T follicular helper cell (primary cell): ENCODE measurements at regions not wholly inside any gene's neighbourhood (a gene's known extent, or its start where the extent isn't known, plus 50 kb on each side); places are given as distances from the start of the nearest gene placed in this dataset.

Source experiments
- DNase-seq: peaks from one replicate; pipeline ENCODE4 v3.0.0-alpha.2; 2020; ENCODE audit warnings: low read depth

DNA sequence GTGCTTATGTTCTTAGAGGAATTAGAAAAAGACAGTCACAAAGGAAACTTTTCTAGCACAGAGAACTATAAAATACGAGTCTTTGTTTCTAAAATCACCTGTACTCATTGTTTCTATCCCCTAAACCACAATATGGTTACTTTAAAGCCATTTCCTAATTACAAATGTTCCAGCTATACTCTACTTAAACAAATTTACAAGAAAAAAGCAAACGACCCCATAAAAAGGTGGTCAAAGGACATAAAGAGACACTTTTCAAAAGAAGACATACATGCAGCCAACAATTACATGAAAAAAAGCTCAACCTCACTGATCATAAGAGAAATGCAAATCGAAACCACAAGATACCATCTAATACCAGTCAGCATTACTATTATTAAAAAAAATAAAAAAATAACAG lies 447.3 kb downstream of the RAB28 start:
- no peak for DNase-seq

DNA sequence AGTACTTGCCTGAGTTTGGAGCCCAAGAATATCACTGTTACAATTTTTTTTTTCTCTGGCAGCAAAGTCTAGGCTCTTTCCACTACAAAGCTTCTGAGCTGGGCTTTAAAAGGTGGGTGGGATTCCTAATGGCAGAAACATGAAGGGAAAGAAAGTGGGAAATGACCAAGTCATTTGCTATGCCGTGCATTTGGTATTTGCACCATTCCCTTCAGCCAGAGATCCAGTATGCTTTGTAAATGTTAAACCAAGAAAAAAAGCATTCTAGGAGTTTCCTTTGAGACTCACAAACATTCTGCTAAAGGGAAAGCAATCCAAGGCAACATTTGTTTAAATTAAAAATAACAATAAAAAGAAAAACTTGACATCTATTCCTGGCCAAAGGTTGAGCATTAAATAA lies 451.2 kb downstream of the RAB28 start:
- DNase-seq = no peak

DNA sequence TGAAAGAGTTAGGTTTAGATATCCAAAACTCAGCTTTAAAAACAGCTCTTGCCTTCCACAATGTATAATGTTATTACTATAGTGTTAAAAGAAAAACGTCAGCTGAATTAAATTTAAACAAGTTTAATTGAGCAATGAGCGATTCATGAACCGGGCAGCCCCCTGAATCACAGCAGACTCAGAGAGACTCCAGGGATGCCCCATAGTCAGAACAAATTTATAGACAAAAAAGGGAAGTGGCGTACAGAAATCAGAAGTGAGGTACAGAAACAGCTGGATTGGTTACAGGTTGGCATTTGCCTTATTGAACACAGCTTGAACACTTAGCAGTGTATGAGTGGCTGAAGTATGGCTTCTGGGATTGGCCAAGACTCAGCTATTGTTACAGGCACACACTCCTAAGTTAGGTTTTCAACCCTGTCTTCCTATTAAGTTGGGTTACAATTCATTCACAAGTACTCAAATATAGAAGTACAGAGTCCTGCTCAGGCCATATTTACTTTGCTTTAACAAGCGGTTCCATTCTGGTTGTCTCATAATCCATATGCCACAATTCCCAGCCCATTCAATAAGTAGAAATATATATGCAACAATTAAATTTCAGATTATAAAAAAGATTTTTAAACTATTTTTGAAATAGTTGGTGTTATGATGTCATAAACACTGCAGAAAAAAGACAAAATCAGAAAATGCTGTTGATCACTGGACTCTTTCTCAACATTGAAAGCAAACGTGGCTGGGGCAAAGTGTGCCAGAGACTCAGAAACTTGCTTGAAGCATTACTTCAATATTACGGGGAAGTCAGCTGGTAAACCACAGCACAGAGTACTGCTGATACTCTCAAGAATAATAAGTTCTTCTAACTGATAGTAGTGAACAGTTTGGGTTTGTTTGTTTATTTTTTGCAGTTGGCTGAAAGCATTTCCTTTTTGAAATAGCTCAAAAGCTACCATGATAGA lies 459.7 kb downstream of the RAB28 start:
- DNase-seq = no peak

DNA sequence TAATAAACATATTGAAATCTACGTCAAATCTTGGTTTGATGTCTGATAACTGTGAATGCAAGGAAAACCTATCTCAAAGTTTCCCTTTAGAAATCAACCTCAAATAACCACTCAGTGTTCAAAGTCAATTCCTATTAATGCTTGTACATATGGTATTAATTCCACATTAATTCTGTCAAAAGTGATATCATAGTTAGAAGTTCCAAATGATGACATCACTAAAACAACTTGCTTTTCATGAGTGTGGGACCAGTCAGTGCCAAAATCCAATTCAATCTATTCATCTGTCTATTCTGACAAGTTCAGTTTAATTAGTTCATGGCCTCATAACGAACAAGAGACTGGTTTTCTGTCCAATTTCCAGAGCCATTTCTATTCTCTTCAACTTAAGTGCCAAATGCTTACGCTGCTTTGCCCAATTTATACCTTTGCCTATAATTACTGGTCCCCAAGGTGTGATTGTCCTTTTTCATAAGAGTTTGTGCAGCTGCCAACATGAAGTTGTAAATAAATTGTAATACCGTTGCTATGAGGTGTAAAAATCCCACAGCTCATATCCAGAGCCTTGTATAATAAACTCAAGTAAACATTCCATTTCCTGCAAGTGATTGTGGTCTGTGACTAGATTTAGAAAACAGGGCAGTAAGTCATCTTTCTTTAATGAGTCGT lies 476.2 kb downstream of the RAB28 start:
- no peak for DNase-seq

GRCh38 chr4:12993923-12994322 lies 490.2 kb downstream of the RAB28 start:
- DNase-seq = no peak

- DNase-seq = no peak
Measured at GRCh38 chr4:12987284-12987683, 496.9 kb downstream of the RAB28 start.

- no peak for DNase-seq
Measured at GRCh38 chr4:12979797-12980196, 504.3 kb downstream of the RAB28 start.

GRCh38 chr4:12978310-12978709 lies 505.8 kb downstream of the RAB28 start:
- no peak for DNase-seq

DNA sequence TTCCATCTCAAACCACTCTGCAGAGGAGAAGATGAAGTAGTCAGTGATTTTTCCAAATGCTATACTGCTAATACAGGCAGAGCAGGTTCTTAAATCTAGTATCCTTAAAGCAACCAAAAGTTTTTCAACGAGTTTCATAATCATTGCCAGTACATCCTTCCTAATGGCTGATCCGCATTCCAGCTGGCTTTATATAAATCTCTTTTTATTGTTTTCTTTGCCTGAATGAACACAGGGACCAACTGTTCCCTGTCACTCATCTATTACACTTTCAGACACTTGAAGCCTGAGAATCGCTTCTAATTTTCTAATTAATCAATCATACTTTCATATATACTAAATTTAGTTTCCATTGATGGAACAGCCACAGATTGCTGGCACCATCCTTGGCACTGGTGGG lies 508.6 kb downstream of the RAB28 start:
- no peak for DNase-seq

- no peak for DNase-seq
Measured at GRCh38 chr4:12973522-12973921, 510.6 kb downstream of the RAB28 start.

DNA sequence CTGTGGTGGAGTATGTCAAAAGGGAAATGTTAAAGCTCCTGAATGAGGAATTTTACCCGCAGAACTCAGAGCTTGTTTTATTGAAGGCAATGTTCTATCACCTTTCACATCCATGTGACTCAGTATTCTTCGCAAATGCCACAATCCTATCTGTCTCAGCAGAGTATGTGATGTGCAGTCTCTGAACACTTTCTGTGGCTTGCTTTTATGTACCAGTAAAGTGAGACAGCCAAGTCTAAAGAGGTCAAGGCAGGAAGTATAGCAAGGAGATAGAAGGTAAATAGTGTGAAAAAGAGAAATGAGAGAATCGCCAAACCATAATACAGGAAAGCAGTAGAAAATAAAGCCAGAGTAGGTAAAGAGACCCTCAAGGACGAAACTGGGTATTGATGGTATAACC lies 515.8 kb downstream of the RAB28 start:
- no peak for DNase-seq

GRCh38 chr4:12966726-12967125 lies 517.4 kb downstream of the RAB28 start:
- no peak for DNase-seq

- no peak for DNase-seq
Measured at GRCh38 chr4:12965334-12965733, 518.8 kb downstream of the RAB28 start.

GRCh38 chr4:12963912-12964311 lies 520.2 kb downstream of the RAB28 start:
- DNase-seq = no peak

- no peak for DNase-seq
Measured at GRCh38 chr4:12963291-12963690, 520.8 kb downstream of the RAB28 start.

GRCh38 chr4:12961713-12962112 lies 522.4 kb downstream of the RAB28 start:
- DNase-seq = no peak

DNA sequence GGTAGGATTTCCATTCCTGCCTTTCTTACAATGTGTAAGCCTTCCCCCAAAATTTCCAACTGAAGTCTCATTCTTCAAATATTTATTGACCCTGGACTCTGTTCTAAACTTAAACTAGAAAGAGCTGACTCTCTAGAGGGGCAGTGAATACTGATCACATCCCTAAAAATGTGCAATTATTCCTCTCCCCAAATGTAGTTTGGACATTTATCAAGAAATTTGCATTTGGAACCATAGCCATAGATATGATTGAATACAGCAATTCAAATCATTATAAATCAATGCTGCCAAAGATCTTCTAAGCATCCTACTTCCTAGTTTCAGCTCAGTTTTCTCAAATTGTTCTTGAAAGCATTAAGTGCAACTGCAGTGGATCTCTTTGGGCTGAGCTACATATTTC lies 525.7 kb downstream of the RAB28 start:
- no peak for DNase-seq

GRCh38 chr4:12957108-12957507 lies 527.0 kb downstream of the RAB28 start:
- DNase-seq = no peak

DNA sequence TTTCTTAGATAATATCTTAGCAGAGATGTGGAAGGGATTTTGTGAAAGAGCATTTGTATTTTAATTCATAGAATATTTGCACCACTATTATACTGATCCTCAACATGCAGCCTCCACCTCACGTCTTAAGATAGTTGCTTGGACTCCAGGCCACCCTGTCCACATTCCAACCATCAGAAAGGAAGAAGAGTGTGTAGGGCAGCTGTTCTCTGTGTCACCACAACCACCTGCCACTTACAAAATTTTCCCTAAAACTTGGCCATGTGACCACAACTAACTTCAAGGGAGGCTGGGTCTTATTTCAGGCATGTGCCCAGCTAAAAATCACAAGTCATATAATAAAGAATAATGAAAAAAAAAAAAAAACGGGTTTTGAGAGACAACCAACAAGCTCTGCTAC lies 528.1 kb downstream of the RAB28 start:
- no peak for DNase-seq

DNA sequence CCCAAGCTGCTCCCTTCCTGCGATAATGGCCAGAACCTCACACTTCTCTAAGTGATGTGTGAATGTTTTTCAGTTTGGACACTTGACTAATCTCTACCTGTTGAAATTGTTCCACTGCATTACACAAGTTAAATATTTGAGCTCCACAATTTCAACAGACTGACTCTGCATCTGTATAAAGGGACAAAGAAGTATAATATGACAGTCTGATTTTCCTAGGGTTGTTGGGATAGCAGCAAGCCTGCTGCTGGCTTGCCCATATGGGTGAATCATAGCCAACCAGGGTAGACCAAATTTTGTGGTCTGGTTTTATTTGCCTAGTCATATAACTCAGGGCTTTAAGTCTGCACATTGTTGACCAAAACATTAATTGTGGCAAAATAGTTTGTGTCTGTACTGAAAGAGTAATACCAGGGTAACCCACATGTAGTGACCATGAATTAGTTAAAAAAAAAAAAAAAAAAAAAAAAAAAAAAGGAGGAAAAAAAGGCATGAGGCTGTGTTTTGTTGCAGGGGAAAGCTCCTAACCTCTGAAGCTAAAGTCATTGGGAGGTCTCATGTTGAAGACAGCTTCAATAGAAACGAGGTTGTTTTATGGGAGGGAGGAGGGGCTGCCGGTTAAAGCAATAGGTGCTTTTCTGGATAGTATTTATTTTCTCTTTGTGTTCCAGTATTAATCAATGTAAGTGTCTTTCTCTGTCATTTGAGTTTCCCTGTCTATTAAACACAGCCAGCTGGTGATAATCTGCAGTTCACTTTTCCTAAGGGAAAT lies 534.2 kb downstream of the RAB28 start:
- DNase-seq = no peak

DNA sequence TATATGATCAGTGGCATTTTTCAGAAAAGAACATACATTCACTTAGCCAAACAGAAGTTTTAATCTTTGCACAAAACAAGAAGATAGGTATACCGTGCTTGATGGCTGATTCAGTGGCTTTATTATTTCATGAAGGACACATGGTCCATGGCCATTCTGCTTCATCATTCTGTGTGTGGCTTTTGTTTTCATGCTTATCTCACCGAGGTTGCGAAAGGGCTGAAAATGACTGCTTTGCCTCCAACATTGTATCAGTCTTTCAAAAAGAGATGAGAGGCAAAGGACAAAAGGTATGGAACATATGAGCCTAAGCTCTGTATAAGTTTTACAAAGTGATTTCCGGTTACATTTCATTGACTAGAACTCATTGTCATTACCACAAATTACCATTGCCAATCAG lies 541.1 kb downstream of the RAB28 start:
- DNase-seq = no peak

- DNase-seq = no peak
Measured at GRCh38 chr4:12933760-12934221, 550.3 kb downstream of the RAB28 start.
